Lower leg skin (tissue), 3 donors: ENCODE measurements at regions not wholly inside any gene's neighbourhood (a gene's known extent, or its start where the extent isn't known, plus 50 kb on each side); places are given as distances from the start of the nearest gene placed in this dataset.

Source experiments
- POLR2A ChIP-seq, 2 donors: fragments of 450-650 bp; IDR thresholded peaks; one replicate each; pipeline ENCODE4 v1.6.1; 2016 to 2017; ENCODE audit warnings: antibody characterized with exemption in 2 of 2, mild to moderate bottlenecking in 1 of 2, moderate library complexity in 1 of 2
- TF ChIP-seq, protein P1 (sequence below), 3 donors: fragments of 450-650 bp; IDR thresholded peaks; one replicate each; pipeline ENCODE4 v1.5.1; 2016; ENCODE audit warnings: antibody characterized with exemption in 3 of 3, mild to moderate bottlenecking in 3 of 3, moderate library complexity in 2 of 3

GRCh38 chr11:77523712-77524111, 49.8 kb upstream of the PAK1 start:
- TF ChIP-seq POLR2A (IDR thresholded peaks at IDR 0.05): no peak
- TF ChIP-seq, protein P1, sequence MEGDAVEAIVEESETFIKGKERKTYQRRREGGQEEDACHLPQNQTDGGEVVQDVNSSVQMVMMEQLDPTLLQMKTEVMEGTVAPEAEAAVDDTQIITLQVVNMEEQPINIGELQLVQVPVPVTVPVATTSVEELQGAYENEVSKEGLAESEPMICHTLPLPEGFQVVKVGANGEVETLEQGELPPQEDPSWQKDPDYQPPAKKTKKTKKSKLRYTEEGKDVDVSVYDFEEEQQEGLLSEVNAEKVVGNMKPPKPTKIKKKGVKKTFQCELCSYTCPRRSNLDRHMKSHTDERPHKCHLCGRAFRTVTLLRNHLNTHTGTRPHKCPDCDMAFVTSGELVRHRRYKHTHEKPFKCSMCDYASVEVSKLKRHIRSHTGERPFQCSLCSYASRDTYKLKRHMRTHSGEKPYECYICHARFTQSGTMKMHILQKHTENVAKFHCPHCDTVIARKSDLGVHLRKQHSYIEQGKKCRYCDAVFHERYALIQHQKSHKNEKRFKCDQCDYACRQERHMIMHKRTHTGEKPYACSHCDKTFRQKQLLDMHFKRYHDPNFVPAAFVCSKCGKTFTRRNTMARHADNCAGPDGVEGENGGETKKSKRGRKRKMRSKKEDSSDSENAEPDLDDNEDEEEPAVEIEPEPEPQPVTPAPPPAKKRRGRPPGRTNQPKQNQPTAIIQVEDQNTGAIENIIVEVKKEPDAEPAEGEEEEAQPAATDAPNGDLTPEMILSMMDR (IDR thresholded peaks at IDR 0.05): no peak
